ENCODE measurements at regions not wholly inside any gene's neighbourhood (a gene's known extent, or its start where the extent isn't known, plus 50 kb on each side); places are given as distances from the start of the nearest gene placed in this dataset.

- Mint-ChIP-seq H3K4me1 (0 out of 2 replicates have a peak, but pooled peaks cover 2% of the 10 kb centered on the region), H3K9me3 (no peaks in the 10 kb centered on the region), H3K4me3 (no peak overlapping the region), H3K27ac (no peak overlapping the region), H3K36me3 (no peaks in the 10 kb centered on the region), H3K27me3 (ENCODE audit: low read depth) (no peaks in the 10 kb centered on the region)
- ChIA-PET POLR2A (no interaction called here), CTCF (no interaction called here)
- no peak for ATAC-seq
- TF ChIP-seq MXD4 (CRISPR knock-in tag; IDR thresholded peaks at IDR 0.05; ENCODE audit: borderline replicate concordance) (no peak), ZNF263 (CRISPR knock-in tag; IDR thresholded peaks at IDR 0.05; ENCODE audit: low read depth) (no peak), FOXP1 (CRISPR knock-in tag; IDR thresholded peaks at IDR 0.05; ENCODE audit: borderline replicate concordance) (no peak), NR3C1 (CRISPR knock-in tag; conservative IDR thresholded peaks at IDR 0.05; ENCODE audit: low read depth) (no peak), ZNF138 (CRISPR knock-in tag; conservative IDR thresholded peaks at IDR 0.05) (no peak), ATF6 (CRISPR knock-in tag; IDR thresholded peaks at IDR 0.05) (no peak), ZSCAN18 (CRISPR knock-in tag; IDR thresholded peaks at IDR 0.05) (no peak), PREB (CRISPR knock-in tag; IDR thresholded peaks at IDR 0.05; ENCODE audit: borderline replicate concordance) (no peak)
- no peak for DNase-seq (ENCODE audit: low spot score)
Observed at GRCh38 chr9:18138656-18139055, 335.3 kb upstream of the ADAMTSL1 start.

- Mint-ChIP-seq H3K4me3 (no peak overlapping the region), H3K4me1 (peaks cover 12% of the 10 kb centered on the region), H3K9me3 (no peaks in the 10 kb centered on the region), H3K27ac (no peak overlapping the region), H3K27me3 (ENCODE audit: low read depth) (no peaks in the 10 kb centered on the region), H3K36me3 (no peaks in the 10 kb centered on the region)
- TF ChIP-seq ATF3 (CRISPR knock-in tag; conservative IDR thresholded peaks at IDR 0.05) (no peak), ZNF138 (CRISPR knock-in tag; conservative IDR thresholded peaks at IDR 0.05) (no peak), ZNF219 (CRISPR knock-in tag; IDR thresholded peaks at IDR 0.05; ENCODE audit: borderline replicate concordance) (no peak), NR2C2 (CRISPR knock-in tag; IDR thresholded peaks at IDR 0.05) (no peak), NR1H2 (CRISPR knock-in tag; IDR thresholded peaks at IDR 0.05) (no peak), USF2 (CRISPR knock-in tag; IDR thresholded peaks at IDR 0.05) (no peak), FOXP1 (CRISPR knock-in tag; IDR thresholded peaks at IDR 0.05; ENCODE audit: borderline replicate concordance) (no peak)
- ATAC-seq, result no peak
- ChIA-PET CTCF (interaction anchor here (1.7 kb wide), 1 partner anchor 331 kb away, joined by 15 read pairs; no protein-coding TSS in a partner anchor), POLR2A (no interaction called here)
- DNase-seq (ENCODE audit: low spot score), result no peak
Observed at GRCh38 chr9:18141681-18142080, 332.3 kb upstream of the ADAMTSL1 start.

- no peaks in the 10 kb centered on the region for H3K27me3 Mint-ChIP-seq (ENCODE audit: low read depth)
- CTCF ChIA-PET, result interaction anchor here (0.6 to 1.9 kb wide), 11 partner anchors 11 to 332 kb away, joined by 3 to 15 read pairs (median 3); no protein-coding TSS in a partner anchor
- ATAC-seq, result peak; percentile 82
- no peaks in the 10 kb centered on the region for H3K36me3 Mint-ChIP-seq
- no peak overlapping the region for H3K27ac Mint-ChIP-seq
- DNase-seq (ENCODE audit: low spot score), result peak; percentile 10
- TF ChIP-seq NFE2L1 (CRISPR knock-in tag; IDR thresholded peaks at IDR 0.05) (no peak), OVOL2 (CRISPR knock-in tag; IDR thresholded peaks at IDR 0.05; ENCODE audit: borderline replicate concordance) (no peak), NR3C1 (CRISPR knock-in tag; conservative IDR thresholded peaks at IDR 0.05; ENCODE audit: low read depth) (no peak), MXD4 (CRISPR knock-in tag; IDR thresholded peaks at IDR 0.05; ENCODE audit: borderline replicate concordance) (no peak)
- H3K9me3 Mint-ChIP-seq, result no peaks in the 10 kb centered on the region
- H3K4me3 Mint-ChIP-seq, result no peak overlapping the region
- H3K4me1 Mint-ChIP-seq, result peaks cover 12% of the 10 kb centered on the region
- POLR2A ChIA-PET, result no interaction called here
Observed at GRCh38 chr9:18143073-18143745, 330.7 kb upstream of the ADAMTSL1 start.

Measured in WTC11 (cell line).